ENCODE measurements at regions not wholly inside any gene's neighbourhood (a gene's known extent, or its start where the extent isn't known, plus 50 kb on each side); places are given as distances from the start of the nearest gene placed in this dataset.

- Mint-ChIP-seq H3K27ac (peak overlapping the region; percentile 46), H3K9me3 (no peaks in the 10 kb centered on the region), H3K36me3 (ENCODE audit: low read depth) (no peaks in the 10 kb centered on the region), H3K27me3 (ENCODE audit: insufficient read depth) (peaks cover 3% of the 10 kb centered on the region), H3K4me3 (no peak overlapping the region), H3K4me1 (peaks cover 37% of the 10 kb centered on the region)
- DNase-seq: peak; percentile 84
- H3K27ac ChIP-seq (ENCODE audit: low read depth, low read length): peak overlapping the region; percentile 42
- H3K4me1 ChIP-seq (ENCODE audit: control insufficient read depth, insufficient read depth, low read length): peaks cover 20% of the 10 kb centered on the region
- 44 to 49% methylated on average over 6 of the region's 6 CpGs for WGBS, 2 experiments (ENCODE audit: insufficient coverage in 1 of 2, insufficient read length in 1 of 2)
- H3K27me3 ChIP-seq (ENCODE audit: control insufficient read depth, insufficient read depth, low read length, poor library complexity, severe bottlenecking): no peaks in the 10 kb centered on the region
- H3K9me3 ChIP-seq (ENCODE audit: control insufficient read depth, low read length): peaks cover 17% of the 10 kb centered on the region
- peak overlapping the region; percentile 2 for H3K9ac ChIP-seq (ENCODE audit: extremely low read depth, low read length, poor library complexity, severe bottlenecking)
- peaks cover 4% of the 10 kb centered on the region for H3K36me3 ChIP-seq (ENCODE audit: control insufficient read depth, insufficient read depth, low read length)
- no peak overlapping the region for H3K4me3 ChIP-seq (ENCODE audit: low read length)
- TF ChIP-seq CTCF (conservative IDR thresholded peaks at IDR 0.05): no peak
Observed at GRCh38 chr1:208374391-208374941, 130.3 kb upstream of the PLXNA2 start.

GRCh38 chr1:208381481-208381880, 137.3 kb upstream of the PLXNA2 start:
- no peak for TF ChIP-seq CTCF (conservative IDR thresholded peaks at IDR 0.05)
- Mint-ChIP-seq H3K36me3 (ENCODE audit: low read depth) (no peaks in the 10 kb centered on the region), H3K4me1 (peaks cover 43% of the 10 kb centered on the region), H3K27ac (peak overlapping the region; percentile 23), H3K27me3 (ENCODE audit: insufficient read depth) (peaks cover 3% of the 10 kb centered on the region), H3K4me3 (no peak overlapping the region), H3K9me3 (peaks cover 2% of the 10 kb centered on the region)
- no peak overlapping the region for H3K9ac ChIP-seq (ENCODE audit: extremely low read depth, low read length, poor library complexity, severe bottlenecking)
- WGBS, 2 experiments (ENCODE audit: insufficient coverage in 1 of 2, insufficient read length in 1 of 2): 72 to 92% methylated on average over 1 of the region's 1 CpG
- peak; percentile 50 for DNase-seq
- no peaks in the 10 kb centered on the region for H3K27me3 ChIP-seq (ENCODE audit: control insufficient read depth, insufficient read depth, low read length, poor library complexity, severe bottlenecking)
- peaks cover 19% of the 10 kb centered on the region for H3K4me1 ChIP-seq (ENCODE audit: control insufficient read depth, insufficient read depth, low read length)
- H3K9me3 ChIP-seq (ENCODE audit: control insufficient read depth, low read length): peaks cover 7% of the 10 kb centered on the region
- no peak overlapping the region for H3K27ac ChIP-seq (ENCODE audit: low read depth, low read length)
- H3K36me3 ChIP-seq (ENCODE audit: control insufficient read depth, insufficient read depth, low read length): no peaks in the 10 kb centered on the region
- H3K4me3 ChIP-seq (ENCODE audit: low read length): no peak overlapping the region

GRCh38 chr1:208387908-208388811, 144.0 kb upstream of the PLXNA2 start:
- Histone ChIP-seq H3K9me3 (ENCODE audit: control insufficient read depth, low read length) (peaks cover 7% of the 10 kb centered on the region), H3K36me3 (ENCODE audit: control insufficient read depth, insufficient read depth, low read length) (no peaks in the 10 kb centered on the region), H3K27me3 (ENCODE audit: control insufficient read depth, insufficient read depth, low read length, poor library complexity, severe bottlenecking) (no peaks in the 10 kb centered on the region), H3K9ac (ENCODE audit: extremely low read depth, low read length, poor library complexity, severe bottlenecking) (no peak overlapping the region), H3K27ac (ENCODE audit: low read depth, low read length) (no peak overlapping the region), H3K4me1 (ENCODE audit: control insufficient read depth, insufficient read depth, low read length) (no peaks in the 10 kb centered on the region), H3K4me3 (ENCODE audit: low read length) (no peak overlapping the region)
- TF ChIP-seq CTCF (conservative IDR thresholded peaks at IDR 0.05): no peak
- Mint-ChIP-seq H3K27ac (no peak overlapping the region), H3K4me1 (peaks cover 6% of the 10 kb centered on the region), H3K9me3 (peaks cover 2% of the 10 kb centered on the region), H3K27me3 (ENCODE audit: insufficient read depth) (no peaks in the 10 kb centered on the region), H3K4me3 (no peak overlapping the region), H3K36me3 (ENCODE audit: low read depth) (no peaks in the 10 kb centered on the region)
- DNase-seq: no peak
- WGBS, 2 experiments (ENCODE audit: insufficient coverage in 1 of 2, insufficient read length in 1 of 2): 96 to 99% methylated on average over 7 to 9 of the region's 9 CpGs

Data from endodermal cell (in vitro differentiated cells).